ENCODE measurements at regions not wholly inside any gene's neighbourhood (a gene's known extent, or its start where the extent isn't known, plus 50 kb on each side); places are given as distances from the start of the nearest gene placed in this dataset.
"Not testable (repeated sequence)": the region's sequence is repeated elsewhere in the genome, so short reads cannot be mapped to it uniquely, and the experiment has no call there.

GRCh38 chr13:89352384-89352783, 1681.2 kb downstream of the SLITRK5 start:
- DNase-seq (ENCODE audit: low read depth): no peak

- DNase-seq (ENCODE audit: low read depth): no peak
Measured at GRCh38 chr13:89361909-89362308, 1690.7 kb downstream of the SLITRK5 start.

GRCh38 chr13:89363144-89363543, 1692.0 kb downstream of the SLITRK5 start:
- DNase-seq (ENCODE audit: low read depth): no peak

GRCh38 chr13:89372193-89372592, 1701.0 kb downstream of the SLITRK5 start:
- no peak for DNase-seq (ENCODE audit: low read depth)

- no peak for DNase-seq (ENCODE audit: low read depth)
Measured at GRCh38 chr13:89375839-89376238, 1704.7 kb downstream of the SLITRK5 start.

- no peak for DNase-seq (ENCODE audit: low read depth)
Measured at GRCh38 chr13:89380101-89380500, 1708.9 kb downstream of the SLITRK5 start.

GRCh38 chr13:89382981-89383380, 1711.8 kb downstream of the SLITRK5 start:
- DNase-seq (ENCODE audit: low read depth): no peak

GRCh38 chr13:89383891-89384290, 1712.7 kb downstream of the SLITRK5 start:
- DNase-seq (ENCODE audit: low read depth): no peak

- DNase-seq (ENCODE audit: low read depth): no peak
Measured at GRCh38 chr13:89393758-89394304, 1722.7 kb downstream of the SLITRK5 start.

- DNase-seq (ENCODE audit: low read depth): no peak
Measured at GRCh38 chr13:89401264-89401675, 1730.1 kb downstream of the SLITRK5 start.

- DNase-seq (ENCODE audit: low read depth): no peak
Measured at GRCh38 chr13:89402211-89402610, 1731.0 kb downstream of the SLITRK5 start.

- not testable (repeated sequence) for DNase-seq (ENCODE audit: low read depth)
Measured at GRCh38 chr13:89406096-89406495, 1734.9 kb downstream of the SLITRK5 start.

- no peak for DNase-seq (ENCODE audit: low read depth)
Measured at GRCh38 chr13:89407357-89407756, 1736.2 kb downstream of the SLITRK5 start.

GRCh38 chr13:89432997-89433396, 1761.8 kb downstream of the SLITRK5 start:
- no peak for DNase-seq (ENCODE audit: low read depth)

- not testable (repeated sequence) for DNase-seq (ENCODE audit: low read depth)
Measured at GRCh38 chr13:89434624-89435023, 1763.5 kb downstream of the SLITRK5 start.

- no peak for DNase-seq (ENCODE audit: low read depth)
Measured at GRCh38 chr13:89454681-89455080, 1783.5 kb downstream of the SLITRK5 start.

GRCh38 chr13:89455225-89455624, 1784.1 kb downstream of the SLITRK5 start:
- DNase-seq (ENCODE audit: low read depth): no peak

- no peak for DNase-seq (ENCODE audit: low read depth)
Measured at GRCh38 chr13:89455741-89456140, 1784.6 kb downstream of the SLITRK5 start.

- no peak for DNase-seq (ENCODE audit: low read depth)
Measured at GRCh38 chr13:89457977-89458376, 1786.8 kb downstream of the SLITRK5 start.

GRCh38 chr13:89458456-89458855, 1787.3 kb downstream of the SLITRK5 start:
- DNase-seq (ENCODE audit: low read depth): no peak

GRCh38 chr13:89460895-89461294, 1789.7 kb downstream of the SLITRK5 start:
- not testable (repeated sequence) for DNase-seq (ENCODE audit: low read depth)

- DNase-seq (ENCODE audit: low read depth): no peak
Measured at GRCh38 chr13:89465366-89465765, 1794.2 kb downstream of the SLITRK5 start.

GRCh38 chr13:89468081-89468480, 1796.9 kb downstream of the SLITRK5 start:
- no peak for DNase-seq (ENCODE audit: low read depth)

GRCh38 chr13:89470901-89471300, 1799.7 kb downstream of the SLITRK5 start:
- no peak for DNase-seq (ENCODE audit: low read depth)

- DNase-seq (ENCODE audit: low read depth): no peak
Measured at GRCh38 chr13:89474432-89474831, 1803.3 kb downstream of the SLITRK5 start.

Measured in activated T-cell treated with anti-CD3 and anti-CD28 coated beads for 48 hours (primary cell).